ENCODE measurements at regions not wholly inside any gene's neighbourhood (a gene's known extent, or its start where the extent isn't known, plus 50 kb on each side); places are given as distances from the start of the nearest gene placed in this dataset.

DNA sequence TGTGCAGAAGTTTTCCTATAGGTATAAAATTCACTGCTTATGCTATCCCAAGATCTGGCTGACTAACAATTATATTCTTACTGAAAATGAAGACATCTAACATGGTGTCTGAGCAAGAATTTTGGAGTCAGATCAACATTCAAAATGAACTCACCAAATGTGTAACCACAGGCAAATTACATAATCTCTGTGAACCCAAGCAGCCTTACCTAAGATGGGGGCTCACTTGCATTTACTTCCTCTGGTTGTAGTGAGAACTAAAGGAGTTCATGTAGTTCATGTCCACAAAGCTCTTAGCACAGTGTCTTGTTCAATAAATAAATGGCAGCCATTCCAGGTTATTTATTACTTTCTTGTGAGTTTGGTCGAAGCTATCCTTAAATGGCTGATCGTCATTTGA is 163.9 kb upstream of the LCORL start:
- H3K9me2 ChIP-seq (ENCODE audit: insufficient read depth): no peaks in the 10 kb centered on the region
- H3K79me2 ChIP-seq (ENCODE audit: low read depth): no peaks in the 10 kb centered on the region
- BruUV-seq (replicated peaks): no TSS peak
- no peaks in the 10 kb centered on the region for H3K27me3 ChIP-seq (ENCODE audit: insufficient read depth, low read depth)
- H2AFZ ChIP-seq: no peak overlapping the region
- no peaks in the 10 kb centered on the region for H4K20me1 ChIP-seq (ENCODE audit: insufficient read depth)
- no peak overlapping the region for H3K27ac ChIP-seq
- intact Hi-C loops (cut with micrococcal nuclease; ENCODE audit: unreplicated experiment): no loop called here
- no peaks in the 10 kb centered on the region for H3K36me3 ChIP-seq (ENCODE audit: low read depth)
- ChIA-PET POLR2A (ENCODE audit: unreplicated experiment) (no interaction called here), CTCF (no interaction called here)
- H3K4me1 ChIP-seq (replicated peaks; ENCODE audit: insufficient read depth): no peaks in the 10 kb centered on the region
- TF ChIP-seq EZH2 (IDR thresholded peaks at IDR 0.05; ENCODE audit: low read depth): no peak
- TF ChIP-seq, protein P1, sequence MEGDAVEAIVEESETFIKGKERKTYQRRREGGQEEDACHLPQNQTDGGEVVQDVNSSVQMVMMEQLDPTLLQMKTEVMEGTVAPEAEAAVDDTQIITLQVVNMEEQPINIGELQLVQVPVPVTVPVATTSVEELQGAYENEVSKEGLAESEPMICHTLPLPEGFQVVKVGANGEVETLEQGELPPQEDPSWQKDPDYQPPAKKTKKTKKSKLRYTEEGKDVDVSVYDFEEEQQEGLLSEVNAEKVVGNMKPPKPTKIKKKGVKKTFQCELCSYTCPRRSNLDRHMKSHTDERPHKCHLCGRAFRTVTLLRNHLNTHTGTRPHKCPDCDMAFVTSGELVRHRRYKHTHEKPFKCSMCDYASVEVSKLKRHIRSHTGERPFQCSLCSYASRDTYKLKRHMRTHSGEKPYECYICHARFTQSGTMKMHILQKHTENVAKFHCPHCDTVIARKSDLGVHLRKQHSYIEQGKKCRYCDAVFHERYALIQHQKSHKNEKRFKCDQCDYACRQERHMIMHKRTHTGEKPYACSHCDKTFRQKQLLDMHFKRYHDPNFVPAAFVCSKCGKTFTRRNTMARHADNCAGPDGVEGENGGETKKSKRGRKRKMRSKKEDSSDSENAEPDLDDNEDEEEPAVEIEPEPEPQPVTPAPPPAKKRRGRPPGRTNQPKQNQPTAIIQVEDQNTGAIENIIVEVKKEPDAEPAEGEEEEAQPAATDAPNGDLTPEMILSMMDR (conservative IDR thresholded peaks at IDR 0.05): no peak
- H3K4me2 ChIP-seq: no peak overlapping the region
- no peak overlapping the region for H3K4me3 ChIP-seq
- DNase-seq: no peak
- H3K9me3 ChIP-seq (ENCODE audit: insufficient read depth, low read depth): no peaks in the 10 kb centered on the region
- no peaks in the 10 kb centered on the region for H3F3A ChIP-seq (ENCODE audit: insufficient read depth, low read depth)

DNA sequence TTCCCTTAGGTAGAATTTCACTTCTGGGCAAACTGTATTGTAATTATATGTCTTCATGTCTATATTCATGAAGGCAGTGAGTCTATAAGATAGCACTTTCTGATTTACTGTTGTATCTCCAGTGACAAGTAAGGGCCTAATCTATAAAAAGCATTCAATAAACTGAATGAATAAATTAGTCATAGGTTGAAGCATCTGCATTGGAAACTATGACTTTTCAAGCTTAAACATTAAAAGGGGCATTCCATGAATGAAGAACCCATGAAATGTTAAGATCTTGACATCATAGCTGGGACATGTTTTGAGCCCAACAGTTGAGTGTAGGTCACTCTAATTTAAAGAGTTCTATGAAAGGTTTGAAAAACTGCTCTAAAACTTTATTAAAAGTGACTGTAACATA is 159.3 kb upstream of the LCORL start:
- POLR2A ChIA-PET (ENCODE audit: unreplicated experiment): no interaction called here

DNA sequence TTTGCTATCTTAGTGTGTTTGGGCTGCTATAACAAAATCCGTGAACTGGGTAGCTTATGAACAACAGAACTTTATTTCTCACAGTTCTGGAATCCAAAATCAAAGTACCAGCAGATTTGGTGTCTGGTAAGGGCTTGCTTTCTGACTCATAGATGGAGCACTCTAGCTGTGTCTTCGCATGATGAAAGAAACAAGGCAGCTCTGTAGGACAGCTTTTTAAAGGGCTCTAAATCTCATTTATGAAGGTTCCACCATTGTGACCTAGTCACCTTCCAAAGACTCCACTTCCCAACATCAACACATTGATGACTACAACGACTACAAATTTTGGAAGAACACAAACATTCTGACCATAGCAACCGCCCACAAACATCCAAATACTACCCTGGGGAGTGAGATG is 158.6 kb upstream of the LCORL start:
- DNase-seq: no peak
- Histone ChIP-seq H3K36me3 (ENCODE audit: low read depth) (no peaks in the 10 kb centered on the region), H3K9me3 (ENCODE audit: insufficient read depth, low read depth) (no peaks in the 10 kb centered on the region), H3K27me3 (ENCODE audit: insufficient read depth, low read depth) (no peaks in the 10 kb centered on the region; the same call in 1 of the 2 replicates), H3K4me3 (no peak overlapping the region), H3K4me1 (replicated peaks; ENCODE audit: insufficient read depth) (no peaks in the 10 kb centered on the region), H3K4me2 (no peak overlapping the region), H3F3A (ENCODE audit: insufficient read depth, low read depth) (no peaks in the 10 kb centered on the region), H4K20me1 (ENCODE audit: insufficient read depth) (no peaks in the 10 kb centered on the region), H3K9me2 (ENCODE audit: insufficient read depth) (no peaks in the 10 kb centered on the region), H2AFZ (no peak overlapping the region), H3K79me2 (ENCODE audit: low read depth) (no peaks in the 10 kb centered on the region), H3K27ac (no peak overlapping the region)
- no TSS peak for BruUV-seq (replicated peaks)
- TF ChIP-seq, protein P1 (conservative IDR thresholded peaks at IDR 0.05): no peak
- TF ChIP-seq EZH2 (IDR thresholded peaks at IDR 0.05; ENCODE audit: low read depth): no peak
- ChIA-PET POLR2A (ENCODE audit: unreplicated experiment) (no interaction called here), CTCF (no interaction called here)
- intact Hi-C loops (cut with micrococcal nuclease; ENCODE audit: unreplicated experiment): no loop called here

More for the DNA sequence above, 159.3 kb upstream of the LCORL start:
- Histone ChIP-seq H3K9me3 (ENCODE audit: insufficient read depth, low read depth) (no peaks in the 10 kb centered on the region), H3K27me3 (ENCODE audit: insufficient read depth, low read depth) (no peaks in the 10 kb centered on the region; the same call in 1 of the 2 replicates), H3K27ac (no peak overlapping the region), H3K4me1 (replicated peaks; ENCODE audit: insufficient read depth) (no peaks in the 10 kb centered on the region), H3K36me3 (ENCODE audit: low read depth) (no peaks in the 10 kb centered on the region), H3K9me2 (ENCODE audit: insufficient read depth) (no peaks in the 10 kb centered on the region), H4K20me1 (ENCODE audit: insufficient read depth) (no peaks in the 10 kb centered on the region), H2AFZ (no peak overlapping the region), H3F3A (ENCODE audit: insufficient read depth, low read depth) (no peaks in the 10 kb centered on the region), H3K4me2 (no peak overlapping the region), H3K4me3 (no peak overlapping the region), H3K79me2 (ENCODE audit: low read depth) (no peaks in the 10 kb centered on the region)
- no peak for DNase-seq
- intact Hi-C loops (cut with micrococcal nuclease; ENCODE audit: unreplicated experiment): no loop called here
- CTCF ChIA-PET: no interaction called here
- BruUV-seq (replicated peaks): no TSS peak
- TF ChIP-seq, protein P1 (conservative IDR thresholded peaks at IDR 0.05): no peak
- no peak for TF ChIP-seq EZH2 (IDR thresholded peaks at IDR 0.05; ENCODE audit: low read depth)

Data from PC-9 (cell line).